GM18909 (cell line): ENCODE measurements at regions not wholly inside any gene's neighbourhood (a gene's known extent, or its start where the extent isn't known, plus 50 kb on each side); places are given as distances from the start of the nearest gene placed in this dataset.

ENCODE experiments used
- ATAC-seq: cut with Tn5 transposase; IDR thresholded peaks from one replicate; pipeline ENCODE4 v1.9.1; 2021; ENCODE audit warnings: mild to moderate bottlenecking; ENCODE audit not compliant: unreplicated experiment, poor library complexity

DNA sequence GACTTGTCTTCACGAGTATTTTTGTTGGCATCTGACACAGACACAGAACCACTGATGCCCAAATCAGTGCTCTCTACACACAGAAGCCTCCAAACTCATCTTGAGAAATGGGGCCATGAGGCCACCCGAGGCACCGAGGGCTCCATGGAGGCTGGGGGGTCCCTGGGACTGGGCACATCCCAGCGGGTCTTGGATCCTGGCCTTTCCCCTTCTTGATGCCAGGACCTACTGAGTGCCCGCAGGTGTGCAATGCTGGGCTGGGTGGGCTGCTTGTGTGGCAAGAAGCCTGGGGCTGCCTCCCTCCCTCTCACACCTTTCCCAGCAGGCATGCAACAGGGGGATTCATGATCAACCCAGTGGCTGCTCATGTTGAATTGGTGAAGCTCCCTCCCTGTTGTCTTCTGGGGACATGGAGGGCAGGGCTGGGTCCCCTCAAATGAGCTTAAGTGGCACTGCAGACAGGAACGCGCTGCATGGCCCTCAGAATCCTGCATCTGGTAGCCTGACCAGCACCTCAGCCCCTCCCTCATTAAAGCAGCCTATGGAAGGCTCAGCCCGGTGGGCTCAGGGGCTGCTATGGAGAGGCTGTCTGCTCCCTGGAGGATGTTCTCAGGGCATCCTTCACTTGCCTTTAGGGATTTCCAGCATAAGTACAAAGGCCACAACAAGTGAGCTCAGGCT, 63.7 kb upstream of the SIMC1 start:
- ATAC-seq = no peak

DNA sequence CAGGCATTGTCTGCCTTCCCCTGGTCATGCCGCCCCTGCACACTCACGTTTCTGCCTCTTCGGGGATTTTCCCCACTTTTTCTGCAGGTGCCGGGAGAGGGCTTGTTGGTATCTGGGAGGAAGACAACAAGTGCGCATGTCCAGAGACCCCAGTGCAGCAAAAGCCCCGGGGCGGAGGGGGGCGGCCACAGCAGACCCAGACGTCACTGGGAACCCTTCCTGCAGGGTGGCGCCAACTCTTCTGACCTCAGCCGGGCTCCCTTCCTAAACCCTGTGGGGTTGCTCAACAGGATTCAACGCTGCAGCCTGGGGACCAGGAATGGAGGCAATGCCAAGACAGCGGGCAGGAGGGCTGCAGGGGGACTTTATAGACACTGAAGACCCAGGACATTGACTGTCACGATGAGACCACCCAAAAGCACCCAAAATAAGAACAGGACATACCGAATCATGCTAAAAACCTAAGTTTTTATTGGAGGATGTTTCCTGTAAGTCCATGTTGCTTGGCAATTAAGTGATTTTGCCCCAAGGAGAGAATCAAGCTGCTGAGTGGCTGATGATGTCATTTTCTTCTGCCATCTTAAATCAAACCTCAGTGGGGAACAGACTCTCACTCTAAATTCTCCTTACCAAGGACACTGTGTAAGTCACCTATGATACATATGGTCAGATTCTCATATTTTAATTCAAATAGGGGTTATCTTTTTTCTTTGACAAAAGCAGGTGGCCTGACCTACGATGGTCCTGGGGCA, 62.9 kb upstream of the SIMC1 start:
- ATAC-seq = no peak

DNA sequence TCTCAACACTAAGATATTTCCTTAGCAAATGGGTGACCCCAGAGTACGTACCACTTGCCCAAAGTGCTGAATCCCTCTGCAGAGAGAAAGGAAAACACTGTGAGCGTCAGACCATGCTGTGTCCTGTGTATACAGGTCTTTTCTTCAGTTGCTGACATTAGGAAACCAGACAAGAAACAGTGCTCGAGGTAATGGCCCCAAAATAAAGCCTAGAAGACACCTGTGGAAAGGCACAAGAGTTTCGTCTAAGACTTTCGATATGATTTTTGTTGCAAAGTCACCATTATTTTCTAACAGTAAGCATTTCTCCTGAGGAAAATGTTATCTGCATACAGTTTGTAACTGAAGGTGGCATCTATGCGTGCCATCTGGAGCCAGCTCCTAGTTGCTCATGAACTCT, 62.0 kb upstream of the SIMC1 start:
- ATAC-seq = no peak

DNA sequence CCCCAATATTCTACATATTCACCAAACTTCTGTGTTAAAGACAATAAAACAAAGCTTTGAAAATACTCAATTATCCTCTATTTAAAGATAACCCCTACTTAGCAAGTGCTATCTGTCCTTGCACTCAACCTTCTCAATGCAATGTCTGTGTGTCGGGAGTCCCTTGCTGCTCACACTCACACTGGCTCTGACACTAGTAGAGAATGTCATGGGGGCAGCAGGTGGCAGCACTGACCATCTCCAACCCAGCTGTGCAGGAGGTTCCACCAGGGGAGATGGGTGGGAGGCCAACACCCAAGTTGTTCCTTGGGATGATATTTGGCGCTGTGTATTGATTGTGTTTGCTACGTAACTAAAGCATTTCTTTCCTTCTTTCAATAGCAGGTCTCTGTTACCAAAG, 59.4 kb upstream of the SIMC1 start:
- no peak for ATAC-seq

DNA sequence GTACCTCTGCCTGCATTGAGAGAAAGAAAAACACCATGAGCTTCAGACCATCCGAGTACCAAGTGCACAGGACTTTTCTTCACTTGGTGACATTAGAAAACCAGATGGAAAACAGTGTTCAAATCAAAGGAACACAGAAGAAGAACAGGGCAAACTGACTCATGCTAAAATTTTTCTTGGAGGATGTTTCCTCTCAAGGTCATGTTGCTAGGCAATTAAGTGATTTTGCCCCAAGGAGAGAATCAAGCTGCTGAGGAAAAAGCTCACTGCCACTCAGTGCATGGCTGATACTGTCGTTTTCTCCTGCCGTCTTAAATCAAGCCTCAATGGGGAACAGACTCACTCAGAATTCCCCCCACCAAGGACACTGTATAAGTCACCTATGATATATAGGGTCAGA, 57.9 kb upstream of the SIMC1 start:
- no peak for ATAC-seq

DNA sequence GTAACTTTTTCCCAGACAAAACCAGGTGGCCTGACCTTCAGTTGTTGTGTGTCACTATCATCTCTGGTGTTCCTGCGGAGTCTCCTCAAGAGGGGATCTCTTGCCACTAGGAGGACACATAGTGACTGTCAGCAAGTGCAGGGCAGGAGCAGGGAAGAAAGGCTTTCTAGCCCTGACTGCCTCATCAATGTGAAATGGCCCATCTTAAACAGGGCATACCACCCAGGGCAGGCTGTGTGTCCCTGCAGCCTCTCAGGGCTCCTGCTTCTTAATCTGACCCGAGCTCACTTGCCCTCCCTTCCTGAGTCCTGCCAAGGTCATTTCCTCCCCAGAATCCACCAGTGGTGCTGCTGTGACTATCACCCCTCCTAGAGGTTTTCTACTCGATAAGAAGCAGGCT, 57.4 kb upstream of the SIMC1 start:
- no peak for ATAC-seq

DNA sequence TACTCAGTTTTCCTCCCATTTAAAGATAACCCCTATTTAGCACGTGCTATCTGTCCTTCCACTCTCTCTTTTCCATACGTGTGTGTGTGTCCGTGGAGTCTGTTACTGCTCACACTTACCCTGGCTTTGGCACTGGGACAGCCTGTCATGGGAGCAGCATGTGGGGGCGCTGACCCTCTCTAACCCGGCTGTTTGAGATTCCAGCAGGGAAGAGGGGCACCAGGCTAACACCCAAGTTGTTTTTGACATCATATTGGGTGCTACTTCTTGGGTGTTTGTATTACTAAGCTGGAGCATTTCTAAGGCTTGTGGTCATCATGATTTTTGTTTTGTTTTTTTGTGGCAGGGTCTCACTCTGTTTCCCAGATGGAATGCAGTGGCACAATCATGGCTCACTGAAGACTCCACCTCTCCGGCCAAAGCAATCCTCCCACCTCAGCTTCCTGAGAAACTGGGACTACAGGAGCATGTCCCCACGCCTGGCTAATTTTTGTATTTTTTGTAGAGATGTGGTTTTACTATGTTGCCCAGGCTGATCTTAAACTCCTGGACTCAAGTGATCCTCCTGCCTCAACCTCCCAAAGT, 56.9 kb upstream of the SIMC1 start:
- ATAC-seq = no peak

DNA sequence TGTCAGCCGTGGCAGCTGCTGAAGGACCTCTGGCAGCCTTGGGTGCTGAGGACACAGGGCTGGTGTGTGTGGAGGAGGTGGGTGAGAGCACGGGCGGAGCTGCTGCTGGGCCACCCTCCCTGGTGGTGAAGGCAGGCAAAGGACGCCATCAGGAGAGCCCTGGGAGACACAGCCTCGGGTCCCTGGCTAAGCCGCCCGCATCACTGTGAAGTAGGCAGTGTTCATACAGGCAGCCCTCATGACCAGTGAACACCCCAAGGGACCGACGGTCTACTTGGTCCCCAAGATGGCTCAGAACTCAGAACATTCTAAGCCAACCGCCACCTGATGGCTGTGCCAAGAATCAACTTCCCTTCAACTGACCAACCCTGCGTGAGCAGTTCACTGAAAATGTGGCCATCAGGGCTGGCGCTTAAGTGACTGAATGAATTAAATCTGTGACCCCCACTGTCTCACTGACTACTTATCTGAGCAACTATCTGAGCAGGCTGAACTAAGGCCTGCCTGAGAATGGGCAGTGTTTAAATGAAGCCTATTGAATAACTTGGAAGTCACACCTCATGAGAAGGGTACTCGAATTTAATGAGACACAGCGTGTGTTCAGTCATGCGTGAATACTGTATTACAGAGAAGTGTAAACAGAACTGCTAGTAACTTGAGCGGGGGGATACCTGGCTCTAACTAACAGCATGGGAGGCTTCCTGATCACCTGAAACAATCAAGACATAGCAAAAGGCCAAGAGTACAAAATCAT, 54.7 kb upstream of the SIMC1 start:
- no peak for ATAC-seq

DNA sequence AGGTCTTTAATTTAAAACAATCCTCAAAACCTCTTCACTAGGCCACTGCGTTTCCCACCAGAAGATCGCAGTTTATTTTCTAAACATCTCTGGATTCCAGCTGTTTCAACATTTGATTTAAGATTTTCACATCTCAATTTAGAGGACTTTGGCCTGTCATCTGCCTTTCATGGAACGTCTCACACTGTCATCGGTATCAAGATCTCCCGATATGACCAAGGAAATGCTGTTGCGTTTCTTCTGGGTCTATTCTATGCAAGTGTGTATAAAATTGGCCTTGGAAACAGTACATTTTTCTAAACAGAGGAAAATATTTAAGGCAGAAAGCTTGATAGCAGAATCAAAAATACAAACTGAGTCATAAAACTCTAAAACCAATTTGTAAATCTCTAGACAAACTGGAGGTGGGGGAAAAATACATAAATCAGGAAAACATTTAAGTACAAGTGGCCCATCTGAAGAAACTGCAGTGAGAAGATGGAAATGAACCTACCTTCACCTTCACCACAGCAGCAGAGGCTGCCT, 53.6 kb upstream of the SIMC1 start:
- no peak for ATAC-seq

DNA sequence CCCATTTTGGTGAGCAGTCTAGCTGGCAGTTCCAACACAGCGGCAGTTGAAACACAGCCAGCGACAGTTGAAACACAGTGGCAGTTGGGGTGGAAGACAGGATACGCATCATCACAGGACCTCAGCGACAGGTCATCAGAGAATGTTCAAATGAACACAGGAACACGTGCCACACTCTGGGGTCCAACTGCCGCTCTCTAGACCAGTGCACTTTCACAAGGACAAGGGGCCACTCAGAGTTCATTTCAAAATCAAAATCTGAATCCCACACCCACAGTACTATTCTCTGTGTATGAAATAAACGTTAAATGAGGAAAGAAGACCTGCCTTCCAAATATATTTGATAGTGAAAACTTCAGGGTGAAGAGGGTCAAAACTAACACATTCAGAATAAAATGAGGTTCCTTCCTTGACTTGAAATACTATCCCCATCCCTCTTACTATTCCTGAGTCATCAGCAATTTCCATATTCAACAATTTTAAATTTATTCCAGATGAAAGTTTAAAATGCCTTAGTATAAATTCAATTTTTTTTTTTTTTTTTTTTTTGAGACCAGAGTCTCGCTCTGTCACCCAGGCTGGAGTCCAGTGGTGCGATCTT, 53.0 kb upstream of the SIMC1 start:
- no peak for ATAC-seq

DNA sequence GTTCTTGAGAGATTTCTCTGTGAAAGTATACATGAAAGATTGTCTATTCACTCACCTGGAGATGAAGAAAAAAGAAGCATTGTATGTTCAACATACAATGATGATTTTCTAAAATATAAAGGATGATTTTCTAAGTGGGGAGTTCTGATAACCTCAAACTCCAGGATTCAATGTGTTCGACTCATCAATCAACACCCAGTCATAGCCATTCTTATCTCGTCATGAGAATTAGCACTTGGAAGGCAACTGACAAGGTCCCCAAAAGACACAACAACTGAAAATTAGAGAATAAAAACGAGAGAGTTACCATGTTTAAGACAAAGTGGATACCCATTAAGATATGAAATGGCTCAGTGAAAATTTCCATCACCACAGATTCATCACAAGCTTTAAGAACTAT, 52.1 kb upstream of the SIMC1 start:
- no peak for ATAC-seq

DNA sequence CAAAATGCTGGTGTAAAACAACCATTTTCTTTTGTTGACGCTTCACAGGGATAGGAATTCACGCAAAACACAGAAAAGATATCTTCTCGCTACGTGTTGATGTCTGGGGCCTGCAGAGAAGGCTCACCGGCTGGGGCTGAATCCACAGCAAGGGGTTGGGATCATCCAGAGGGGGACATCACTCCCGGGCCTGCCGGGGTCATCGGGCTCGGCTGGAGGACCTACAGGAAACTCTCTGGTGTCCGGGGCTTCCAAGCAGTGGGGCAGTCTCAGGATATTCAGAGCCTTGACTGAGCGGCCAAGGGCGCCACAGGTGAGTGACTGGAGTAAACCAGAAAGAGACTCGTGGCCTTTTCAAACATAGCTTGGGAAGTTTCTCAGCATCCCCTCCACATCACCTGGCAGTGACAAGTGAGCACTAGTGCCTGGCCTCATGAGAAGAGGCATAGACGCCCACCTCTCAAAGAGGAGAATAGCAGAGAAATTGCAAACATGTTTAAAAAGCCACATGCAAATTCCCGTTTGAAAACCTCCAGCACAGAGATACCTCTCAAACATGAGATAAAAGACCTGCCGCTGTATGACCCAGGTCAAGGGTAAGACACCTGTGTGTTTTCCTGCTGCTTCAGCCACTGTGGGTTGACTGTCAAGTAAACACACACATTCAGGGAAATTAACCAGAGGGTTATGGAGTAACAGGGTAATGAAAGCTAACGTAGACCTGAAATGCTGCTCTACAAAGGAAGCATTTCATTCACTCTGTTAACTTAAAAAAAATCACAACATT, 50.8 kb upstream of the SIMC1 start:
- no peak for ATAC-seq

DNA sequence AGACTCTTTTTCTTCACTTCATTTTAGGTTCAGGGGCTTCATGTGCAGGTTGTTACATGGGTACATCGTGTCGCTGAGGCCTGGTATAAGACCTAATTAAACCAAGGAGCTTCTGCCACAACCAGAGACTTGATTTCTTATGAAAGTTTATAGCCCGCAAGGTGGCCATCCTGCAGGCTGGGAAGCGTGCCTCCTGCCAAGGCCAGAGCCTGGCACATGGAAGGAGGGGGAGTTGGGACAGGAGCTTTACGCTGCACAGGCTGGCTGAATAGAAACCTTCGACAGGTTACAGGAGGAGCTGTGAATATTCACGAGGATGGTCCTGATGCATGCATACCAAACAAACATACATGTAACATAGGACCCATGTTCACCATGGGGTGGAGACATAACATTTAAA, 50.1 kb upstream of the SIMC1 start:
- ATAC-seq = no peak
